SU-DHL-6 (cell line): ENCODE measurements at regions not wholly inside any gene's neighbourhood (a gene's known extent, or its start where the extent isn't known, plus 50 kb on each side); places are given as distances from the start of the nearest gene placed in this dataset.

ENCODE experiments used
- H2AFZ ChIP-seq: fragments of 200-600 bp; sonication (generic); 2 replicates; pipeline ENCODE4 v1.6.1; 2014; ENCODE audit warnings: low read depth, mild to moderate bottlenecking, moderate library complexity, mixed read lengths, antibody characterized with exemption, low read length; ENCODE audit not compliant: severe bottlenecking
- H3F3A ChIP-seq: fragments of 200-600 bp; shearing (Covaris generic); 2 replicates; pipeline ENCODE4 v1.6.0; 2016; ENCODE audit warnings: antibody characterized with exemption, mild to moderate bottlenecking; ENCODE audit not compliant: insufficient read depth
- H3K27ac ChIP-seq: fragments of 200-600 bp; sonication (generic); 2 replicates; pipeline ENCODE4 v1.5.1; 2016; ENCODE audit warnings: low read depth, mild to moderate bottlenecking, low read length, moderate library complexity, mixed read lengths
- H3K27me3 ChIP-seq: fragments of 200-600 bp; sonication (generic), shearing (Covaris generic); 2 replicates; pipeline ENCODE4 v1.6.0; 2014; ENCODE audit warnings: mild to moderate bottlenecking, low read length
- H3K36me3 ChIP-seq: fragments of 200-600 bp; sonication (generic); 2 replicates; pipeline ENCODE4 v1.6.1; 2014; ENCODE audit warnings: mild to moderate bottlenecking, low read length, mixed read lengths
- H3K4me2 ChIP-seq: fragments of 300-600, 200-600 bp; shearing (Covaris generic), sonication (generic); 2 replicates; pipeline ENCODE4 v1.6.0; 2014; ENCODE audit warnings: low read length, low read depth, mild to moderate bottlenecking; ENCODE audit not compliant: poor library complexity, severe bottlenecking
- H3K4me3 ChIP-seq: fragments of 200-600 bp; sonication (generic); 2 replicates; pipeline ENCODE4 v1.5.1; 2014; ENCODE audit warnings: antibody characterized with exemption, low read length, mild to moderate bottlenecking, mixed read lengths; ENCODE audit not compliant: insufficient read depth, poor library complexity, severe bottlenecking
- H3K79me2 ChIP-seq: fragments of 200-600 bp; sonication (generic); 2 replicates; pipeline ENCODE4 v1.6.1; 2014; ENCODE audit warnings: mild to moderate bottlenecking, low read length, moderate library complexity; ENCODE audit not compliant: insufficient read depth
- H3K9ac ChIP-seq: fragments of 200-600 bp; sonication (generic); 2 replicates; pipeline ENCODE4 v1.7.0; 2014; ENCODE audit warnings: mild to moderate bottlenecking, low read length
- H3K9me2 ChIP-seq: fragments of 200-600 bp; sonication (generic); replicated peaks from 2 replicates; pipeline ENCODE4 v1.6.1; 2014; ENCODE audit warnings: low read length; ENCODE audit not compliant: insufficient read depth
- H3K9me3 ChIP-seq: fragments of 200-600 bp; sonication (generic); 2 replicates; pipeline ENCODE4 v1.6.1; 2014; ENCODE audit warnings: low read length, mixed read lengths; ENCODE audit not compliant: insufficient read depth
- H4K20me1 ChIP-seq: fragments of 200-600 bp; sonication (generic); 2 replicates; pipeline ENCODE4 v1.6.1; 2014; ENCODE audit warnings: low read depth, mild to moderate bottlenecking, antibody characterized with exemption, low read length, moderate library complexity, mixed read lengths
- EZH2phosphoT487 ChIP-seq: fragments of 200-600 bp; sonication (generic), shearing (Covaris generic); conservative IDR thresholded peaks from 2 replicates; pipeline ENCODE4 v1.6.1; 2018; ENCODE audit warnings: mild to moderate bottlenecking, antibody characterized with exemption, low read length, moderate library complexity, mixed read lengths
- TF ChIP-seq, protein P1 (sequence below): fragments of 200-600 bp; sonication (generic); IDR thresholded peaks from one replicate; pipeline ENCODE4 v1.5.1; 2017; ENCODE audit warnings: antibody characterized with exemption, mild to moderate bottlenecking, low read length, moderate library complexity; ENCODE audit not compliant: insufficient read depth, poor library complexity, severe bottlenecking

DNA sequence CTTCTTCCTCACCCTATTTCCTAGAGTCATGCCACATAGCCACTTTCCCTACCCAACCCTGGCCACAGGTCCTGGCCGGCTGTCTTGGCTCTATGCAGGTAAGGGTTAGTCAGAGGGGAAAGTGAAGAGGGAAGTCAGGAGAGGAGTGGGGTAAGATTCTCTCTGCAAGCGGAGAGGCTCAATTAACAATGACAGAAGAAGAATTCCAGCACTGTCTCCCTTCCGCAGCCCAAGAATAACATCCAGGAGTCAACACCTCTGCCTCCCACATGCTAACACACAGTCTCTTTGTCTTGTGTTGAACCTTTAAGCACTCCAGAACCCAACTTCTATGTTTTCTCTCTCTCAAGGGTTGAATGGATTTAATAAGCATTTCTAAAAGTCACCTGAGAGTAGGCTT, 235.1 kb upstream of the ANKRD55 start:
- Histone ChIP-seq H3K9me2 (no peaks in the 10 kb centered on the region), H3F3A (no peaks in the 10 kb centered on the region), H3K9ac (no peak overlapping the region), H4K20me1 (no peaks in the 10 kb centered on the region), H3K36me3 (no peaks in the 10 kb centered on the region), H3K9me3 (no peaks in the 10 kb centered on the region), H3K4me3 (no peak overlapping the region), H3K79me2 (no peaks in the 10 kb centered on the region), H2AFZ (no peak overlapping the region), H3K27ac (no peak overlapping the region), H3K27me3 (no peaks in the 10 kb centered on the region), H3K4me2 (no peak overlapping the region)
- TF ChIP-seq, protein P1, sequence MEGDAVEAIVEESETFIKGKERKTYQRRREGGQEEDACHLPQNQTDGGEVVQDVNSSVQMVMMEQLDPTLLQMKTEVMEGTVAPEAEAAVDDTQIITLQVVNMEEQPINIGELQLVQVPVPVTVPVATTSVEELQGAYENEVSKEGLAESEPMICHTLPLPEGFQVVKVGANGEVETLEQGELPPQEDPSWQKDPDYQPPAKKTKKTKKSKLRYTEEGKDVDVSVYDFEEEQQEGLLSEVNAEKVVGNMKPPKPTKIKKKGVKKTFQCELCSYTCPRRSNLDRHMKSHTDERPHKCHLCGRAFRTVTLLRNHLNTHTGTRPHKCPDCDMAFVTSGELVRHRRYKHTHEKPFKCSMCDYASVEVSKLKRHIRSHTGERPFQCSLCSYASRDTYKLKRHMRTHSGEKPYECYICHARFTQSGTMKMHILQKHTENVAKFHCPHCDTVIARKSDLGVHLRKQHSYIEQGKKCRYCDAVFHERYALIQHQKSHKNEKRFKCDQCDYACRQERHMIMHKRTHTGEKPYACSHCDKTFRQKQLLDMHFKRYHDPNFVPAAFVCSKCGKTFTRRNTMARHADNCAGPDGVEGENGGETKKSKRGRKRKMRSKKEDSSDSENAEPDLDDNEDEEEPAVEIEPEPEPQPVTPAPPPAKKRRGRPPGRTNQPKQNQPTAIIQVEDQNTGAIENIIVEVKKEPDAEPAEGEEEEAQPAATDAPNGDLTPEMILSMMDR, result no peak
- no peak for TF ChIP-seq EZH2phosphoT487

DNA sequence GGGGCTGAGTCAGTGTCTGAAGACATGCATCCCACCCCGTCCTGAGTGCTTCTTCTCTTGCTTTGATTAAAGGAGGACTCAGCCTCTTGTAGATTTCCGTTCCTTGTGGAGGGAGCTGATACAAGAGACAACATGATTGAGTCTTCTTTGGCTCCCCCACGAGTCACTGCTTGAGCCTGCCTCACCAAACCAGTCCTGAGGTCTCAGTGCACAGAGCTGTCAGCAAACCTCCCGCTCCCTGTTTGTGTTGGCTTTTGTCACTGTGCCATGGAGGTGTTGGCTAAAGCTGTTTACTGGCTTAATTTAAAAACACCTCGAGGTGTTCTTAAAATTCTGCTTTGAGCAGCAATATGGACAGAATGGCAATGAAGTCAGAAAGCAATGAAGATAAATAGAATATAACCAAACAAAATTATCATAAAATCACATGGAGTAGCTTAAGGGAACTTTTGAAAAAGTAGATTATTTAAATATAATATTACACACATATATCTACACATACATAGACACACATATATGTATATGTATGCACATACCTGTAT, 234.1 kb upstream of the ANKRD55 start:
- Histone ChIP-seq H3K27ac (no peak overlapping the region), H3F3A (no peaks in the 10 kb centered on the region), H2AFZ (no peak overlapping the region), H3K4me3 (no peak overlapping the region), H3K9ac (no peak overlapping the region), H3K36me3 (no peaks in the 10 kb centered on the region), H4K20me1 (no peaks in the 10 kb centered on the region), H3K9me3 (no peaks in the 10 kb centered on the region), H3K4me2 (no peak overlapping the region), H3K27me3 (no peaks in the 10 kb centered on the region), H3K79me2 (no peaks in the 10 kb centered on the region), H3K9me2 (no peaks in the 10 kb centered on the region)
- no peak for TF ChIP-seq EZH2phosphoT487
- TF ChIP-seq, protein P1, result no peak

DNA sequence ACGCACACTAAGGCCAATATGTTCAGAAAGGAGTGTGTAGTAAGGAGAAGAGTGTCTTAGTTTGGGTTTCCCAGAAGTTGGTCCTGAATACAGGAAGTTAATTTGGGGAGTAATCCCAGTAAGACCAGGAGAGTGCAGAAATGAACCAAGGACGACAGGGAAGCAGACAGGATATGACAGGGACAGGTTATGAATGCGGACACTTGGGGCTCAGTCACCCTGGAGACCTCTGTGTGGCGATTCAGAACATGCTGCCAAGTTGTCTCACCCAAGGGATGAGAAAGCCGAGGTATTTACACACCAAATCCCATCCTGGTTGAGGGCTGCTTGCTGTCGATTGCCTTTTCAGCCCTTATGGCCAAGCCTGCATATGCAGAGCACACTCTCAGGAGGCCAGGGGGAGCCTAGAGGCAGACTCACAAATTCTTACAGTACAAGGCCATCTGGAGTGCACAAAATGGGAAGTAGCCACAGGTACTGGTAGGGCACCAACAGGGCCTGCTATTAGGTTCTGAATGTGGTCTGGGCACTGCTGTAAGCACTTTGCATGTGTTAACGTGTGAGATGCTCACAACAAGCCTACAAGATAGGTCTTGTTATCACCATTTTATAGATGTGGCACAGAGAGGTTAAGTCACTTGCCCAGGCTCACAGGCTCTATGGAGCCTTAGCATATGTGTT, 233.1 kb upstream of the ANKRD55 start:
- H3K27ac ChIP-seq, result no peak overlapping the region
- no peak overlapping the region for H3K4me3 ChIP-seq
- H3K79me2 ChIP-seq, result no peaks in the 10 kb centered on the region
- no peak overlapping the region for H3K9ac ChIP-seq
- H3K9me3 ChIP-seq, result no peaks in the 10 kb centered on the region
- no peaks in the 10 kb centered on the region for H3K9me2 ChIP-seq
- H3K27me3 ChIP-seq, result no peaks in the 10 kb centered on the region
- TF ChIP-seq, protein P1, result no peak
- no peak for TF ChIP-seq EZH2phosphoT487
- no peaks in the 10 kb centered on the region for H4K20me1 ChIP-seq
- no peak overlapping the region for H3K4me2 ChIP-seq
- H2AFZ ChIP-seq, result no peak overlapping the region
- H3F3A ChIP-seq, result no peaks in the 10 kb centered on the region
- no peaks in the 10 kb centered on the region for H3K36me3 ChIP-seq
